ENCODE measurements at regions not wholly inside any gene's neighbourhood (a gene's known extent, or its start where the extent isn't known, plus 50 kb on each side); places are given as distances from the start of the nearest gene placed in this dataset.

DNA sequence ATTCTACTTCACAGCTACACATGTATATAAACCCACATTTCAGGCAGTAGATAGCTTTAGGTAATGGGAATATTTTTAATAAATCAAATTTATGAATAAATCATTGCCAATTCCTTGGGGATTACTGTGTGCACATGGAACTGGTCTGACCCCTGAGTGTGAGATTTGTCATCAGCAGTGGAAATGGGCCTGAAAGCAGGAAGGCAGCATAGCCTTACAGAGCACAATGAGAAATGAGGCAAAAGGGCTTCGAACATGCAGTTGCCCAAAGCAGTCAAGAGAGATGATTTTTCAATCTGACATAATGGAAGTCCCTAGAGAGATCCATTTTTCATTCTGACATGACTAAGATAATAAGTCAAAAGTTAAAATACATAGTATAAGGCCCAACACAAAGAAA is 599.2 kb downstream of the TUSC7 start:
- H3K4me3 ChIP-seq (ENCODE audit: low read depth, low read length): no peak overlapping the region
- no peak for DNase-seq (ENCODE audit: low read depth)
- TF ChIP-seq POLR2A (IDR thresholded peaks at IDR 0.05; ENCODE audit: extremely low read depth, insufficient read length) (no peak), MYC (IDR thresholded peaks at IDR 0.05; ENCODE audit: low read depth, low read length) (no peak)
- TF ChIP-seq, protein P1, sequence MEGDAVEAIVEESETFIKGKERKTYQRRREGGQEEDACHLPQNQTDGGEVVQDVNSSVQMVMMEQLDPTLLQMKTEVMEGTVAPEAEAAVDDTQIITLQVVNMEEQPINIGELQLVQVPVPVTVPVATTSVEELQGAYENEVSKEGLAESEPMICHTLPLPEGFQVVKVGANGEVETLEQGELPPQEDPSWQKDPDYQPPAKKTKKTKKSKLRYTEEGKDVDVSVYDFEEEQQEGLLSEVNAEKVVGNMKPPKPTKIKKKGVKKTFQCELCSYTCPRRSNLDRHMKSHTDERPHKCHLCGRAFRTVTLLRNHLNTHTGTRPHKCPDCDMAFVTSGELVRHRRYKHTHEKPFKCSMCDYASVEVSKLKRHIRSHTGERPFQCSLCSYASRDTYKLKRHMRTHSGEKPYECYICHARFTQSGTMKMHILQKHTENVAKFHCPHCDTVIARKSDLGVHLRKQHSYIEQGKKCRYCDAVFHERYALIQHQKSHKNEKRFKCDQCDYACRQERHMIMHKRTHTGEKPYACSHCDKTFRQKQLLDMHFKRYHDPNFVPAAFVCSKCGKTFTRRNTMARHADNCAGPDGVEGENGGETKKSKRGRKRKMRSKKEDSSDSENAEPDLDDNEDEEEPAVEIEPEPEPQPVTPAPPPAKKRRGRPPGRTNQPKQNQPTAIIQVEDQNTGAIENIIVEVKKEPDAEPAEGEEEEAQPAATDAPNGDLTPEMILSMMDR (IDR thresholded peaks at IDR 0.05; ENCODE audit: low read depth, low read length): no peak
- TF ChIP-seq, protein P2, sequence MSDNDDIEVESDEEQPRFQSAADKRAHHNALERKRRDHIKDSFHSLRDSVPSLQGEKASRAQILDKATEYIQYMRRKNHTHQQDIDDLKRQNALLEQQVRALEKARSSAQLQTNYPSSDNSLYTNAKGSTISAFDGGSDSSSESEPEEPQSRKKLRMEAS (IDR thresholded peaks at IDR 0.05; ENCODE audit: low read depth, low read length): no peak

DNA sequence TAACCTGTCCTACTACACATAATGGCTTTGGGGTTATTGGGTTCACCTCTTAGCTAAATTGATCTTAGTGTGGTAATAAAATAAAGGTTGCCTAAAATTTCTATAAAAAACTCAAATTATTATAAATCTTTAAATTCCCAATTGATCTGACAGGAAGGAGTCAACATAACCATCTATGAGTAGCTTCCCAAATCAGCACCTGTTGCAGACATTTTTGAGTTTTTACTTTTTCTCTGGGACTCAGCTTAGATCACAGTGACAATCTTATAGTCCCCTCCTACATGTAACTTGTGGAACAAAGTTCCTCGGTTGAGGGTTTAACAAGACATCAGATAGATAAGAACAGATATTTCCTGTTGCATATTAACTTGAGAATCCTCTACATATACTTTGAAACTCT is 601.0 kb downstream of the TUSC7 start:
- no peak for DNase-seq (ENCODE audit: low read depth)
- H3K4me3 ChIP-seq (ENCODE audit: low read depth, low read length): no peak overlapping the region
- TF ChIP-seq, protein P1 (IDR thresholded peaks at IDR 0.05; ENCODE audit: low read depth, low read length): no peak

DNA sequence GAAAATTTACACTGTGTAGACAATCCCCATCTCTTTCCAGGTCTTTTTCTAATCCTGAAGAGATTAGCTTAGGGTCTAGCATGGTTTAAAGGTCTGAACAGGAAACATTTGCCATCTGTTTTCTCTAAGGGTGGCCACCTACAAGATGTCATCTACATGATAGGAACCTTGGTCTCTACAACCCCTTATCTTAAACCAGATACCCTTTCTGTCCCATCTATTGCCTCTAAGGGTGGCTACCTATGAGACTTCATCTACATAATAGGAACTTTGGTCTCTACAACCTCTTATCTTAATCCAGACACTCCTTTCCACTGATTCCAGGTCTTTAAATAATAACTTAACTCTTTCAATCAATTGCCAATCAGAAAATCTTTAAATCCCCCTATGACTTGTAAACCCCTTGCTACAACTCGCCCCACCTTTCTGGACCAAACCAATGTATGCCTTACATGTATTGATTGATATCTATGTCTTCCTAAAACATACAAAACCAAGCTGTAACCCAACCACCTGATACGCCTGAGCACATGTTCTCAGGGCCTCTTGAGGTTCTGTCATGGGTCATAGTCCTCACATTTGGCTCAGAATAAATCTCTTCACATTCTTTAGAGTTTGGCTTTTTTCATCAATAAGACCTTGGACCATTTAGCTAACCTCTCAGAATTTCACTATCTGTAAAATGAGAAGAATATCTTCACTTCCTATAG is 605.0 kb downstream of the TUSC7 start:
- no peak for TF ChIP-seq POLR2A (IDR thresholded peaks at IDR 0.05; ENCODE audit: extremely low read depth, insufficient read length)
- TF ChIP-seq, protein P1 (IDR thresholded peaks at IDR 0.05; ENCODE audit: low read depth, low read length): no peak
- no peak for DNase-seq (ENCODE audit: low read depth)
- no peak overlapping the region for H3K4me3 ChIP-seq (ENCODE audit: low read depth, low read length)

DNA sequence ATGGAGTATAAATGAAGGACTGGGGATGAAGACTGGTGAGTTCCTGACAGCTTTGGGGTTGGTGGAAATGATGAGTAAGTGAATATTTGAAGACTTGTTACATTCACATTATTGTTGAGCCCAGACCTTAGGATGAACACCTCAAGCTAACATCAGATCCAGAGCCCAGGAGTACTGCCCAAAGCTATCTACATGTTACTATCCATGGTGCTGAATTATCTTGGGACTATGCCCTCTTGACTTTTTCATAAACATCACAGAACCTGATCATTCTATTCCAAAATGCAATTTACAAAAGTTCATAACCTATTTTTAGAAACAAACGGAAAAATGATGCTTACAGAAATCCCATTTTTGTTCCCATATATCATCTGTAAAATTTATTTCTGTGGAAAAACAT is 613.3 kb downstream of the TUSC7 start:
- peak; percentile 17 for DNase-seq (ENCODE audit: low read depth)
- H3K4me3 ChIP-seq (ENCODE audit: low read depth, low read length): no peak overlapping the region
- TF ChIP-seq POLR2A (IDR thresholded peaks at IDR 0.05; ENCODE audit: extremely low read depth, insufficient read length): no peak
- no peak for TF ChIP-seq MYC (IDR thresholded peaks at IDR 0.05; ENCODE audit: low read depth, low read length)
- TF ChIP-seq, protein P2 (IDR thresholded peaks at IDR 0.05; ENCODE audit: low read depth, low read length): no peak
- TF ChIP-seq, protein P1 (IDR thresholded peaks at IDR 0.05; ENCODE audit: low read depth, low read length): no peak

DNA sequence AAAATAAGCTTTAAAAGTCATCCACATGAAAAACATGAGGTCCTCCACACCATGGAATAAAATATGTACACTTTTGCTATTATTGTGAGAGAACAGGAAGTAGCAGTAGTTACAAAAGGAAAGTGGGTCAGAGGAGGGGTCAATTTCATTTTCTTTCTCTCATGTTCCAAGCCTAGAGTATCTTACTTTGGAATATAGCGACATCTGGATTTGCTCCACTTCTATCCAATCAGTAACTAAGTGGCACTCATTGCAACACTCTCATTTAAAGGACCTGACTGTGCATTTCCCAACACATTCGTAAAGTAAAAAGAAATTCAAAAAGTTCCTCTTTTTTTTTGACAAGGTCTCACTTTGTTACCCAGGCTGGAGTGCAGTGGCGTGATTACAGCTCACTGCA is 637.3 kb downstream of the TUSC7 start:
- TF ChIP-seq, protein P2 (IDR thresholded peaks at IDR 0.05; ENCODE audit: low read depth, low read length): no peak
- TF ChIP-seq, protein P1 (IDR thresholded peaks at IDR 0.05; ENCODE audit: low read depth, low read length): no peak
- TF ChIP-seq MYC (IDR thresholded peaks at IDR 0.05; ENCODE audit: low read depth, low read length) (no peak), POLR2A (IDR thresholded peaks at IDR 0.05; ENCODE audit: extremely low read depth, insufficient read length) (no peak)
- no peak for DNase-seq (ENCODE audit: low read depth)

DNA sequence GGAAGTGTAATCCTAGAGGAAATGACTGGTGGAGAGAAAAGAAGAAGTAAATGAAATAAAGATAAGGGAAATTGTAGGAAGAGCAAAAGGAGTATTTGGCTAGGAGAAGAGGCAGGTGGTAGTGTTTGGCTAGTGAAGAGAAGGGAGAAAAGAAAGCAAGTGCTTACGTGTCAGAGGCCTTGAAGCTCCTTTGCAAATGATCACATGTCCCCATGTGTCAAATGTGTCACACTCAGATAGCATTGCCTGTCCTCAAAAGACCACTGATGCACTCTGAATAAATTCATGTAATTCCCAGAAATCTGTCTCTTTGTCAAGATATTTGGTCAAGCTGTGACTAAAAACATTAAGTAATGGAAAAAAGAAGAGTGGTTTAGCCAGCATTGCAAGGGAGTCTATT is 639.3 kb downstream of the TUSC7 start:
- H3K4me3 ChIP-seq (ENCODE audit: low read depth, low read length): no peak overlapping the region
- TF ChIP-seq, protein P2 (IDR thresholded peaks at IDR 0.05; ENCODE audit: low read depth, low read length): no peak
- no peak for TF ChIP-seq MYC (IDR thresholded peaks at IDR 0.05; ENCODE audit: low read depth, low read length)
- TF ChIP-seq, protein P1 (IDR thresholded peaks at IDR 0.05; ENCODE audit: low read depth, low read length): no peak
- TF ChIP-seq POLR2A (IDR thresholded peaks at IDR 0.05; ENCODE audit: extremely low read depth, insufficient read length): no peak
- no peak for DNase-seq (ENCODE audit: low read depth)

More for the DNA sequence above, 637.3 kb downstream of the TUSC7 start:
- no peak overlapping the region for H3K4me3 ChIP-seq (ENCODE audit: low read depth, low read length)
